GM12873 (cell line): ENCODE measurements at regions not wholly inside any gene's neighbourhood (a gene's known extent, or its start where the extent isn't known, plus 50 kb on each side); places are given as distances from the start of the nearest gene placed in this dataset.

ENCODE experiments used
- CTCF ChIP-seq: IDR thresholded peaks from 2 replicates; pipeline ENCODE4 v1.5.1; 2012; ENCODE audit warnings: low read depth, mild to moderate bottlenecking, moderate library complexity, low read length, control low read depth; ENCODE audit not compliant: insufficient read depth; ENCODE audit errors: missing control alignments

GRCh38 chr7:109235316-109235715, 665.6 kb downstream of the DNAJB9 start:
- no peak for TF ChIP-seq CTCF

GRCh38 chr7:109246330-109247077, 676.8 kb downstream of the DNAJB9 start:
- TF ChIP-seq CTCF: no peak

GRCh38 chr7:109256762-109257560, 687.3 kb downstream of the DNAJB9 start:
- TF ChIP-seq CTCF: no peak

- TF ChIP-seq CTCF: no peak
Measured at GRCh38 chr7:109259151-109259550, 689.5 kb downstream of the DNAJB9 start.

GRCh38 chr7:109261781-109262180, 692.1 kb downstream of the DNAJB9 start:
- no peak for TF ChIP-seq CTCF

- no peak for TF ChIP-seq CTCF
Measured at GRCh38 chr7:109266610-109267009, 696.9 kb downstream of the DNAJB9 start.

- TF ChIP-seq CTCF: no peak
Measured at GRCh38 chr7:109276348-109276747, 706.7 kb downstream of the DNAJB9 start.
